GM18498 (cell line): ENCODE measurements at regions not wholly inside any gene's neighbourhood (a gene's known extent, or its start where the extent isn't known, plus 50 kb on each side); places are given as distances from the start of the nearest gene placed in this dataset.

Source experiments
- ATAC-seq: cut with Tn5 transposase; IDR thresholded peaks from one replicate; pipeline ENCODE4 v1.9.1; 2021; ENCODE audit warnings: mild to moderate bottlenecking, moderate library complexity; ENCODE audit not compliant: unreplicated experiment

DNA sequence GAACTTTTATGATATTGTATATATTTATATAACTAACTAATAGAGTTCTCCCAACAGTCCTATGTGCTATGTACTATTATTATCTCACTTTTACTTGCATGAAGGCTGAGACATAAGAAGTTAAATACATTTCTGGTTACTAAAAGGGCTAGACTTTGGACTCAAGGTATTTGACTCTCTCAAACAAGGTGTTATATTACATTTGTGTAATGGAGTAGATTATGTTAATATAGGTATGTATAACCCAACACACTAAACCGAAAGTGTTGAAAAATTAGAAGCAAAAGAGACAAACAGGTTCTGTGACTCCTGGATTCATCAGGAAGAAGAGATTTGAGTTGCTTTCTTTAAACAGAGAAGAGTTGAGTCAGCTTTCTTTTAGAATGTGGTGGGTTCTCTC lies 733.6 kb upstream of the ZEB2 start:
- no peak for ATAC-seq

DNA sequence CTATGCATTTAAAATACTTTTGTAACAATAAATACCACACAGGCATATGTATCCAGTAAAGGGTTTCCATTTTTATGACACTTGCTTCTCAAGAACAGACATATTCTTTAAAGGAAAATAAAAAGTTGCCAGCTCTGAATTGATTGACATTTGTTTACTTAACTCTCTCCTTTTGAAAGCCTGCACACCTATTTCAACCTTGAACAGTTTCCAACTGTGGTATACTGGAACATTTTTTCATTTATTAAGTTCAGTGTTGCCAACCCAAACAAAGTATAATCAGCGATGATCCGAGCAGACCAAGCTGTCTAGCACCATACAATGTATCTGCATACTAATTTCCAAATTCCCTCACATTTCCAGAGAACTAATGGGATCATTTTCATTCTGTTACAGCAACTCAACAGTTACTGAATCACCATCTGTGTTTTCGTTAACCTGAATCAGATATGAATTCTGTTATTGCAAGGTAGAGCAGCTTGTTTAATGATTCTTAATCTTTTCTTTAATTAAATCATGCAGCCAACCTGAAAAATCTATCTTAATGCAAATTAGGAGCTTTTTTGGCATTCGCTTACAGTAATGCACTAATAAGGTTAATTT lies 725.5 kb upstream of the ZEB2 start:
- ATAC-seq = no peak

DNA sequence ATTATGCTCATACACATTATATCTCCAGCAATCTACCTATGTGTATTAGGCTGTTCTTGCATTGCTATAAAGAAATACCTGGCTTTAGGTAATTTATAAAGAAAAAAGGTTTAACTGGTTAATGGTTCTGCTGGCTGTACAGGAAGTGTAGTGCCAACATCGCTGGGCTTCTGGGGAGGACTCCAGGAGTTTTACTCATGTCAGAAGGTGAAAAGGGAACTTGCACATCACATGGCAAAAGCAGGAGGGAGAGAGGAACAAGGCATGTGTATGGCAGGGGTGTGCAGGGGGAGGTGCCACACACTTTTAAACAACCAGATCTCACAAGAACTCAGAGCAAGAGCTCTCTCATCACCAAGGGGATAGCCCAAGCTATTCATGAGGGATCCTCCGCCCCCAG lies 715.4 kb upstream of the ZEB2 start:
- no peak for ATAC-seq

DNA sequence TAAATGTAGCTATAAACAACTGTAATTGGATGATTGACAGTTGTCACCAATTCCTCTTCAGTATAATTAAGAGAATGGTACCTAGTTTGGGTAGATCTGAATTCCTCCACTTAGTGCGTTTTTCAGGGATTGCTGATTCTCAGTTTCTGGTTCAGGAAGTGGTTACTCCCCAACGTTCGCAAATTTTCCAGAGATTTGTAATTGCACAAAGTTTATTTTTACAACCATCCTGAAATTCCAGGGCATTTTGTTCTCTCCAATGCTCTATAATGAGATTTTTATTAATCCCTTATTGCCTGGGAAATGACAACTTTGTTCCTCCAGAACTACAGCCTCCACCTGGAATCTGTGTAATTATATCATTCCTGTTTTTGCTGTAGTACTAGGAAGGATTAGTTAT lies 710.6 kb upstream of the ZEB2 start:
- ATAC-seq = no peak

DNA sequence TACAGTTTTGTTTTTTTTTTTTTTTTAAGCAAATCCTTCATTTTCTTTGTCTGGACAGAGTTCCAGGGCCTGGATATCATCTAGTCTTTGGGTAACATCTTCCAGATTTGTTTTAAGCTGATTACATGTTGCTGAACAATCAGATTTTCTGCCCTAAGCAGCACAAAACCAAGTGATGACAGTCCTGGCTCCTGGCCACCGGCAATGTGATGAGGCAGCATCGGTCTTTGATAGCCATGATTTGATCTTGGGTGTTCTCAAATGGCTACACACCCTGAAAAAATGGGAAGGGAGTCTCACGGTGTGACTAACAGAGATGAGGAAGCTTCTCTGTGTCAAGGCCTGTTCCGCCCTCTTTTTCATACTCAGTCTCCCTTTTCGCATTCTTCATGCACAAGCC lies 708.6 kb upstream of the ZEB2 start:
- ATAC-seq = no peak

DNA sequence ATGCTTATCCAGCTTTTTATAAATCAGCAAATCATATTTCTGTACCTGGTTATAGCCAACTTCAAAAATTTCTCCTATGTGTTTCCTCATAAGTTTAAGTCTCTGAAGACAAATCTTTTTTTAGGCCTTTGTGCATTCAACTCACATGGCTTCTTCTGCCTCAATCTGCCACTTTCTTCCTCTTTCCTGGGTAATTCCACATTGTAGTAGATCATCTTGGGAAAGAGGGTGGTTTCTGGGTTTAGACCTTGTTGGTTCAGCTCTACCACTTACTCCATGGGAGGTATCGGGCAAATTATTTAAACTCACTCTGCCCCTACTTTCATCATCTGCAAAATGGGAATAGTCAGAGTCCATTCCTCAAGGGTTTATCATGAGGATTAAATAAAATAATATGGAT lies 707.0 kb upstream of the ZEB2 start:
- no peak for ATAC-seq

DNA sequence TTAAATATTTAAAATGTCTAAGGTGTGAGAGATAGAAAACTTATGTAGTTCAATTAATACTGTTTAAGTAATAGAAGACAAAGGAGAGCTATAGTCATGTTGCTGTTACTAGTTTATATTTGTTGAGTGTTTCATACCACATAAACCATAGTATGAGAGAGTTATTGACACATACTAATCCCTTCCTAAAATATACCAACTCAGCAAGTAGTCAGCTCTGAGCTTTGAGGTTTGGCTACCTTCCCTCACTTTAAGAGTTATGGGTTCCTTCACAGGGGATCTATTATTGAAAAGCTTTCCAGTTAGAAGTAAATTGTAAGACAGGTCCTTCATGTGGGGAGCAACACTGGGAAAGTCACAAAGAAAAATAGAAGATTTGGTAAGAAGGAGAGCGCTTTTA lies 701.6 kb upstream of the ZEB2 start:
- ATAC-seq = no peak

DNA sequence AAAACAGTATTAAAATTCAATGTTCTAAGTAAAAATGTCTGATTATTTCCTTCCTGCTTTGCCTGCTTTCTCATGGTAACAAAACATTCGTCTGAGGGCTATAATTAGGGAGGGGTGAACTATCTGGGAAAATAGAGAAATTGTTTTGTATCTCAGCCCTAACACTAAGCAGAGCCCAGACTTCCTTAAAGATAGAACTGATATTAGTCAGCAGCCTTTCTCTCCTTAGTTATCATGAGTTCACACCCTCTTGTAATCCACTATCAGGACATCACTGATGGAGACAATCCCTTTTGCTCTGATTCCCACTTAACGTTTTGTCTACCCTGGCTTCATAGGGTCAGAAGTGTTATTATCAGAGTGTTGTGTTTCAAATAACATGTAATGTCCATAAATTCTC lies 701.1 kb upstream of the ZEB2 start:
- ATAC-seq = no peak

DNA sequence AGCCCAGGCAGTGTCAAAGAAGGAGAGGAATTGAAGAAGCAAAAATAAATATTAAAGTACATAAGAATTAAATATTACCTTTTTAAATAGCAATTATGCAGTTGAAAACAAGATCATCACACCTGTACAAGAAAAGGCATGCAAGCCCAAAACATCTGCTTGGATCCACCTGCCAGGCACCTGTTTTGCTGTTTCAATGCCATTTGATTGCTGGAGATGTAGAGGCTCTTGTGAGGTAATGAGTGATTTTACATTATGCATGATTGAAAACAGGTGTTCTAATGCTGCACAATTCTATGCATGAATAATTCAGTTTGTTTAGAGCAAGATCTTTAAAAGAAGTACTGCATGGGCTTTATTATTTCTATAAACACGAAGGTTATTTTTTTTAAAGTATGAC lies 700.6 kb upstream of the ZEB2 start:
- ATAC-seq = no peak

DNA sequence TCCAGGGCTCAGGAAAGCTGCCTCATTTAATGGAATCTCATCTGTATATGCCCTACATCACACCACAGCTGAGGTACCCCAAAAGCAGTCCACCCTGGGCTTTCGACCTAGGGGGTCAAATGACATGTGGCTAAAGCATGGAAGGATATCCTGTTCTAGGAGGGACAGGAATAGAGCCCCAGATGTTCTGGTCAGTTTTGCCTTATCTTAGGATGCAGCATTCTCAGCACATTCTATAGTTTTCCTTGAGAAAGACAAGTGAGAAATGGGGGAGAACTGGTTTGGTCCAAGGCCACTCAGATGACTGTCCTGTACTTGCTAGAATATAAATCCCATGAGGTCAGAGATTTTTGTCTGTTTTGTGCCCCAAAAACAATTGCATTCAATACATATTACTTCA lies 688.0 kb upstream of the ZEB2 start:
- ATAC-seq = no peak

DNA sequence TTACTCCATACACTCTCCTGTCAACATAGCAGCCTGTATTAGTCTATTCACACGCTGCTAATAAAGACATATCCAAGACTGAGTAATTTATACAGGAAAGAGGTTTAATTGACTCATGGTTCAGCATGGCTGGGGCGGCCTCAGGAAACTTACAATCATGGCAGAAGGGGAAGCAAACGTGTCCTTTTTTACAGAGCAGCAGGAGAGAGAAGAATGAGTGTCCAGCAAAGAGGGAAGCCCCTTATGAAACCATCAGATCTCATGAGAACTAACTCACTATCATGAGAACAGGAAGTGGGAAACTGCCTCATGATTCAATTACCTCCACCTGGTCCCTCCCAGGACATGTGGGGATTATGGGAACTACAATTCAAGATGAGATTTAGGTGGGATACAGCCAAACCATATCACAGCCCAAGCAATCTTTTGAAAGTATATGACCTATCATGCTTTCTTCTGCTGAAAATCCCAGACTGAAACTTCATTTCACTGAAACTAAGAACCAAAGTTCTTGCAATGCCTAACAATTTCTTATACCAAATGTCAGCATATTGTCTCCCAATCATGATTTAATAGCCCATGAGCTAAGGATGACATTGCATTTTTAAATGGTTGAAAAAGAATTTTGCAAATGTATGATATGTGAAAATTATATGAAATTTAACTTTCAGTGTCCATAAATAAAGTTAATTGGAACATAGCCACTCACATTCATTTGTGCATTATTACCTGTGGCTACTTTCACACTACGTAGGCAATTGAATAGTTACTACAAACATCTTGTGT lies 686.8 kb upstream of the ZEB2 start:
- ATAC-seq = no peak

DNA sequence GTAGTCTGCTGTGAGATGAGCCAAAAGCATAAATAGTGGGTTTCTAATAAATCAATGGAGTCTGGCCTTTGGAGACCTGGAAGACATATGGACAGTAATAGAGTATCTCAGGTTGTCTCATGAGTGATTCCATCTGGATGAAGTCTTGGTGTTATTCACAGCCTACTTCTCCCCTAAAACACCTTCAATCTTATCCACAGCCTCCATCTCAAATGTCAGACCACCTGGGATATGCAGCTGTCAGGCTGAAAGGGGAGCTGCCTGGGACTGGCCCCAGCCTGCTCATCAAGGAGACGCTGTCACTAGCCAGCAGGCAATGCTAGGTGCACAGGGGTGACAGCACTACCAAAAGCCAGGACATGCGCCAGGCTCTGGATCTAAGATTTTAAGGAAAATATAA lies 684.0 kb upstream of the ZEB2 start:
- ATAC-seq = no peak

DNA sequence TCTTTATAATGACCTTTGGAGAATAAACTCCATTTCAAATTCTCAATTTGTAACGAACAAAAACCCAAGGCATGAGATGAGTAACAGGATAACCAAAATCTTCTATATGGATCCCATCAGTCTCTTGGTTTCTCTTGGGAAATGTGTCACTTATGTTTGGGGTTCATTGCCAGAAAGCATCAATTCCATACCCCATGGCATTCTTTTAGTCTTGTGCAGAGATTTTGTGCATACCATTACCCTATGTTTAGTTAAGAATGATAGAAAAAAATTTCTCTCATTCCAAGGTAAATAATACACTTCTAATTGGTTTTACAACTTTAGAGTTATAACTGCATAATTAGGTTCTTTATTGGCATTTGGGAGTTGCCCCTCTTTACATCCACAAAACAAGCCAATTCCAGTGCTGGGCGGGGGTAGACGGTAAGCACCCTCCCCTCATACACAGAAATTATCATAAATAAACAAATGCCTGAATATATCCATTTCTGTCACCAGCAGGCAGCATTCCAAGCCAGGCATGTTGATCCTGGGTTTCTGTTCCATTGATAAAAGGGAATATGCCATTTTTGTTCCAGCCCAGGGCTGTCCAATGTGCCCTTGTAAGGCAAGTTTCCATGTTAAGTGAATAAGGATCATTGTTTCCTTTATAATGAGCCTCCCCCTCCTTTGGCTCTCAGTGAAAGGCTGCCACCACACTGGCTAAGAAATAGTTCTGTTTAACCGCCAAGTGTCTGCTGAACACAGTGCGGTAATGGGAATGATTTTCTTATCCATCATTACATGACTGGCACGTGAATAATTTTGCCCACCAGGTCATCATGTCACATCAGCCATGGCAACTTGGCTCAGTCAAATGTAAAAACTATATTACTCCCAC lies 680.1 kb upstream of the ZEB2 start:
- ATAC-seq = no peak

DNA sequence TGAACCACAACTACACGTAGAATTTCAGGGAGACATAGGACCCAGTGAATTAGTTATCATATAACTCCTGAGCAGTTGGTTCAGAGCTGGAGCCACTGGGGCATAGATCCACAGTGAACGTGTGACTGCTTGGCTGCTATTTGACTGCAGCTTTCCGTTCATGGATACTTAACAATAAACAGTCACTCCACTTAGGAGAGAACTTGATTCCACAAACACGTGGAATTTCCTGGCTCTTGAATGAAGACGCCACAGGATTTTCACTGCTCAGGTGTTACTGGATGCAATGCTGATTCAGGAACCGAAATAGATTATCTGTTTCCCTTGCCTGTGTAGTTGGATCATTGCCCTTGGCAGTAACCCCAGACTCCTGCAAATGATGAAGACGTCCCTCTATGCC lies 679.1 kb upstream of the ZEB2 start:
- no peak for ATAC-seq

DNA sequence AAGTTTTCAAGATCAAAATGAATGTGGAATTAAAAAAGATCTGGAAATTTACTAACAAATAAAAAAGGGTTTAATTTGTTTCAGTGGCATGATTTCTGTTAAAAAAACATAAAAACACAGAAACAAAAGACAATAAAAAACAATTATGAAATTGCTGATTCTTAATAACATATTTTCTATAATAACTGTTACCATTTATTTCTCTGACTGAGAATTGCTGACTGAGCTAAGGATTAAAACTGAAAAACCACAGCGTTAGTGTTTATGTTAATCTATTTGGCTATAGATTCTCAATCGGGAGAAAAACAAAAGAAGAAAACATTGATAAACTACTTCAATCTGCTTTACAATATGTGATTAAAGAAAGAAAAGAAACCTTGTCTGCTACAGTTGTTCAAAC lies 678.6 kb upstream of the ZEB2 start:
- ATAC-seq = no peak

DNA sequence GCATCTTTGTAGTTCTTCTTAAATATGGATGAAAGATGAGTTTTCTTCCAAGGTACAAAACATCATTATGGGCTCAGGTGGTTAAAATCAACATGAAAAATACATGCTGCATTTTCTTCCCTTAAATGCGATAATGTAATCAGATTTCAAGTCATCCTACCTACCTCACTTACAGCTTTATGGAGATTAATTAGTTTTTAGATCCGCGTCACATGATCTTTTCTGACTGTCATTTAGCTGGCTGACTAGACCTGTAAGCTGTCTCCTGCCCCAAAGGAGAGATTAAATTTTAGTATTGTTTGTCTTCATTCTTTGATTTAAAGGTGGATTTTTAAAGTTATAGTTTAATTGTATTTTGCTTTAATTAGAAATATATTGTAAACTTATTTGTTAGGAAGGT lies 678.0 kb upstream of the ZEB2 start:
- ATAC-seq = no peak

DNA sequence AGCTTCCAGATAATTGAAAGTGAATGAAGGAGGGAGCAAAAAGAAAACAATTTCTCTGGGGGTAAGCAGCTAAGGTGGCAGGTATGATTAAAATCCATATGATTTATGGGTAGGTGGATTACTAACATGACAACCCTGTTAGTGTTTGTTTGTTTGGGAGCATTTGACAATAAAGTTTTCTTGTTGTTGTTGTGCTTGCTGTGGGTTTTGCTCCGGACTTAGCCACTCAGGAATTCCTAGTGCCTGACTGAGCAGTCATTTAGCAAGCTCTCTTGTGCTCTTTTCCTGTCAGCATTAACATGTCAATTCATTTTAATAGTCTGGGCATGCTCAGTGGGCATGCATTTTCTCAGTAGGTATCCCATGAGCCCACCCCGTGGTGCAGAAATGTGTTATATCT lies 674.8 kb upstream of the ZEB2 start:
- ATAC-seq = no peak

DNA sequence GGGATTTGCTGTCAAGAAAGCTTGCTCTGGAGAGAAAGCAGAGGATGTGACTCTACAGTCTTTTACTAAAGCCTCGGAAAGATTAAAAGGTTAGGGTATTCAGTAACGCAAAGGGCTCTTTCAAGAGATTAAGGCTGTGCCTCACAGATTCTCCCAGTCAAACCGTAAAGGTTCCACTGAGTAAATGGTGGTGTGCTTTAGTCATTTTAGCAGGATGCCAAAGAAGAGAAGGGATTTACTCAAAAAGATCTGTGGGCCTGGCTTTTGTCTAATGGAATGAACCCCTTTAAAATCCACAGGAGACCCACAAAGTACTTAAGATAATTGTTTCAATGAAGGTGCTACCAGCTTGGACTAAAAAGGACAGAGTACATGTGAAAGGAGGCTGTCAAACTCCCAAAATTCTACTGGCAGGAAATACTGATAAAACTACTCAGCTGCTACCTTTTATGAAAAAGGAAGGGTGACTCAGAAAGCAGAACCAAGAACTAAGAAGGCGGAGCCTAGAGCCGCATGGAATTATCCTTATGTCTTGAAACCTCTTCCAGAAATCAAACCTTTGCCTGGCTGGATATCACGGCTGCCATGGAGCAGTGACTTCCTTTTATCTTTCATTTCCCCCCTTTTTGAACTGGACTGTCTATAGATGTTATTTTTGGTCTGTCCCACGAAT lies 670.2 kb upstream of the ZEB2 start:
- no peak for ATAC-seq

DNA sequence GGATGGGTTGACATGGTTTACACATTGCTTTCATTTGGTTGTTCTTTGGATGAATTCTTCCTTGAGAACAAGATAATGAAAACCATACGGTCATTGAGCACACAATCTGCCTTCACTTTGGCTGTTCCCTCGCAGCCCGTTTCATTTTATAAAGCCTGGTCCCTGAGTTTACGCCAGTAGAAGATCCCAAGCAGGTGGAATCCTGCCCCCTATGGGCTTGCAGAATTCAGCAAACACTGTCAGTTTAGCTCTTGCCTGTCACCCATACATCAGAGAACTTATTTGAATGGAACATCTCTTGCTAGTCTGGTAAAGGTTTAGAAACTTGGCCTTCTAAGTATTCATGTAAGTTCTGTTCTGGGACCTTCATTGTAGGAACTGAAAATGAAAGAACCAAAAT lies 666.4 kb upstream of the ZEB2 start:
- ATAC-seq = no peak

DNA sequence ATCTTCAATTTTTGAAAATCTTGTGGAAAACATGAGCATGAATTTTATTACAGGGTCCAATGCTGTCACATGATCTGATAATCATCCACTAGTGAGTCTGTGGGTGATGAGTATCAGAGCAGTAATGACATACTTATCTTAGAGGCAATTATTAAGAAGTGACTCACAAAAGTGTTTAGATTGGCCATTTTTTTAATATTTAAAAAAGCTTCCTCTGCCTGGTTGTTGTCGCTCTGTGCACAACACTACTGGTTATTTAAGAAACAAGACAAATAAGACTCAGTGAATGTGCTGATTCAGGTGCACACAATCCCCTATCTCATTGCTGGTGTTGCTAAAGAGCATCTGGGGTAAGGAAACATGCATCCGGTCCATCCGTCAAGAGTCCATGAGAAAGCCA lies 665.8 kb upstream of the ZEB2 start:
- ATAC-seq = no peak
